GM19372 (cell line): ENCODE measurements at regions not wholly inside any gene's neighbourhood (a gene's known extent, or its start where the extent isn't known, plus 50 kb on each side); places are given as distances from the start of the nearest gene placed in this dataset.
"Not testable (repeated sequence)": the region's sequence is repeated elsewhere in the genome, so short reads cannot be mapped to it uniquely, and the experiment has no call there.

Experiments used
- ATAC-seq: cut with Tn5 transposase; IDR thresholded peaks from one replicate; pipeline ENCODE4 v1.9.1; 2021; ENCODE audit warnings: mild to moderate bottlenecking, low read depth, moderate library complexity; ENCODE audit not compliant: unreplicated experiment

DNA sequence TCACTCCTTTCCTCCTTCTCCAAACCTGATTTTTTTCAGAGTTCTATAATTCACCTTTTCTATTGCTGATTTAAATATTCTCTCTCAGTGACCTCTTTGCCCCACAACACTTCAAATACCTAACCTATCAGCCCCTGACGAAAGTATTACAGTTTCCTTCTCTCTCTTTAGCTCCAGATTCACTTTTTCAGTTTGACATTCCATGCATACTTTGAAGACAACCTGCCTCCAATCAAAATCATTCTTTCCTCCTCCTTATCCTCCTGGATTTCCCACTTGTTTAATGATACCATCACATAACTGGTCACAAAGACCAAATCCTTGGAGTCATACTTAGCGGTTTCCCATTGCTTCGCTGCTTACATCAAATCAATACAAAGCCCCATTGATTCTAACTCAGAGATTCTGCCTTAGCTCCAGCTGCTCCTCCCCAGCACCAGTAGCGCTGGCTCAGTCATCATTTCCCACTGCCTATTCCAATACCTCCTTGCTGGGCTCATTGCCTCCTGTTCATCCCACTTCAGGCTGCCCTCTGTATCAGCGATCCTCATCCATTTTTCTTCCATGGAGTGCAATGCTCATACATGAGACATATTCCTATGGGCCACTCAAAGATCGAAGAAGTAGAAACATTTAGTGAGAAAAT lies 240.1 kb downstream of the ZNF92 start:
- ATAC-seq, result not testable (repeated sequence)

DNA sequence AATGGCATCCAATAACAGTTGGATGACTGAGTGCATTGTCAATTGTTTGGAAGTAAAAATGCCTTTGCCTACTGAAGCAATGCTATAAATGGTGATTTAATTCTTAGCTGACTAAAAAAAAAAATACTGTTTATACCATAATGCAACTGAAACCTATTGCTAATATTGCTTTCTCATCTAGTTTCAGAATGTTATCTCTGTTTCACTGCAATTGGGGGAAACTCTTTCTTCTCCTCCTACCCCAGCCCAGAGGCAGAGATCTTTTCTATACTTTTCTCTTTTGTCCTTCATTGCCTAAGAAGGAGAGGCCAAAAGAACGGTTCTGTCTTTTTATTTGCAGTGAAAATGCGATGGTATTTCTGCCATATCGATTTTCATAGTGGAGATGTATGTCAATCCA lies 242.5 kb downstream of the ZNF92 start:
- not testable (repeated sequence) for ATAC-seq

DNA sequence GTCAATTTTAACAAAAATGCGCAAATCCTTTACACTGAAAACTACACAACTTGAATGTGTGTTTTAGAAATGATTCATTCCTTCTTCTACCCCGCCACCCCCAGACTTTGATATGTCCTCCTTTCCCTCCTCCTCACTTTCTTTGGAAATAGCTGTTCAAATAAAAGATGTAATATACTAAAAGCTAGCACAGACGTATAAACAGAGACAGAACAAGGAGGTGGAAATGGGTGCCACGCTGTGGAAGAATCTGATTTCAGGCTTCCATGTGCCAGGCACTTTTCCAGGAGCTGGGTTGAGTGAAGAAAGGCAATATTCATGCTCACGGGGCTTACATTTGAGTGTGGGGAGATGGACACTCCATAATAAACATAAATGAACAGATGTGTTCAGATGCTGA lies 246.6 kb downstream of the ZNF92 start:
- not testable (repeated sequence) for ATAC-seq

DNA sequence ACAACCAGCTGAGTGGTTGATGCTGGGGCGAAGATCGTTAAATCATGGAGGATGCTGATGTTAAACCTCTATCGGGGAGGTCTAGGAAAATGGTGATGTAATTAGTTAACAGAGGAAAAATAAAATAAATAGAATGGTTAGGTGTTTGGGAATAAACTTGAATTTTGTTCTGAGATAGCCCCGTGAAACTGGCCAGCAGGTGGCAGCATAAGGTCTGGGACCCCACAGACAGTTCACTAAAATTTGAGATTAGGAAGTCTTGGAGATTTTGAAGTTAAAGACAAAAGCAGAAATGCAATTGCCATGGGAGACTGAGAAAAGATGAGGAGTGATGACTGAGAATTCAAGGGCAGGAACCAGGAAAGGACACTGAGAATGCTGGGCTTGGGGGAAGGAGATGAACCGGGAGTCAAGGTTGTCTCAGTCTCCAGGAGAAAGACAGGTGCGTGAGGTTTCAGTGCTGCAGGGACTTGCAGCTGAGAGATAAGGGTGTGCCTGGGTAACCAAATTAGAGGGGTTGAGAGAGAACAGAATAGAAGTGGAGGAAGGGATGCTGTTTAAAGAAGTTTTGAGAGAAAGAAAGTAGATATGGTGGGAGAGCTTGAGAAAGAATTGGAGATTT lies 248.0 kb downstream of the ZNF92 start:
- ATAC-seq, result not testable (repeated sequence)

DNA sequence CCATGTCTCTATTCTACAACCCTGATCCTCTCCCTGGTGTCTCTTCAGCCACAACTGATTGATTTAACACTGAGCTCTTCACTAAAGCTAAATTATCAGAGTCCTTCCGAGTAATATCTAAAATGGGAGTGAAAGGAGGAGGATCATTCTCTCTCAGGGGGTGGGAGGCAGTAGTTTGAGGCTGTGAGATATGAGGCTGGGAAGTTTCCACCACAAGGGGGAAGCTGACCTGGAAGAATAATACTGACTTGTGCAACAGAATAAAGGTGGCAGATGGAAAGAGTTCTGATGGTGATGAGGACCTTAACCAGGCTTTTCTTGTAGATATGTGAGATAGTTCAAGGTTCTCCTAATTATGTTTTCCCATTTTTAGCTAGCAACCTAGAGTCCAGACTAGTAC lies 241.6 kb upstream of the VKORC1L1 start:
- ATAC-seq, result not testable (repeated sequence)

DNA sequence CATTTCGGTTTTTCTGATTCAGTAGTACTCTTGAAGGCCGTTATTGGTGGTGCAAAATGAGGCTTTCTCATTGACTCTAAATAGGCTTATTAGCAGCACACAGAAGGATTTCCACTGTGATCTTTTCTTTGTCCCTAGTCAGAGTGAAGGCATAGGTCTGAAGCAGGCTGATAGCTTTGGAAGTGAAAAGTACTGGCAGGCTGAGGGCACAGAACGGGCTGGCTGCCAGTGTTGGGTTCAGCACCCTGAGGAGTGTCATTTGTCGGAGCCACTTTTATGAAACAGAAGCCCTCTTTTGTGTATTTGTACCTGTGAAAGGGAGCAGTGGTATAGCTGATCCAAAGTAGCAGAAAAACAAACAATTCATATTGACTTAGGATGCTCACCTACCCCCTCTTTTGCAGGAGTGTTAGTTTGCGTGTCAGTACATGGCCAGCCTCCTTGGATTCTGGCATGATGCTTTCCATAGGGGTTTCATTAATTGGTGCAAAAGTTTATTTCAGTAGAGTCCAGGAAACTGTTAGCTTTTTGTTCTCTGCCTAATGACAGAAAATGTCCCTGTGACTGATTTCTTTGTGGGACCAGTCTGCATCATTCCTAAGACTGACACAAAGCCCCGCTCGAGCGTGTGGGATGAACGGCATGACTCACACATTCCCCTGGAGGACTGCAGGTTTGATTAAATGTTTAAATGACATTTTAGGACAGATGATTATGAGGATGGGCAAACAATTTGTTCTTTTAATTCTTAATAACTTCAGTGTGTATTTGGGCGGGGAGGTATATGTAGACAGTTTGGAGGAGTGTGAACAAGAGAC lies 239.1 kb upstream of the VKORC1L1 start:
- not testable (repeated sequence) for ATAC-seq

DNA sequence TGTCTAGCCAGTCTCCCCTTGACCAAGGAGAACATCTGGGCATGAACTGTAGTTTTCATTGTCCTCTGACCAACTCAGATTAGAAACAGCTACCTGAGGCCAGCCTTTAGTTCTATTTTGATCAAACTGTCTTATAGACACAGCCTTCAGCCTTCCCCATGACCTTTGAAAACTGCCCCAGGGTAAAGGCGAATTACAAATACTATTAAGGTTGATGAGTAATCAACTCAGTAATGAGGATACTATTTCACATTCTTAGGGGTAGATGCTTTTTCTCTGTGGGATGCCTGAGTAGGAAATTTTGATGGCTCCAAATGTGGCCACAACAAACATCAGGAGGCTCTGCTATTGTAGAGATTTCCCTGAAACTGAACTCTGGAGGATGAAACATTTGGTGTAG lies 234.0 kb upstream of the VKORC1L1 start:
- ATAC-seq, result not testable (repeated sequence)

DNA sequence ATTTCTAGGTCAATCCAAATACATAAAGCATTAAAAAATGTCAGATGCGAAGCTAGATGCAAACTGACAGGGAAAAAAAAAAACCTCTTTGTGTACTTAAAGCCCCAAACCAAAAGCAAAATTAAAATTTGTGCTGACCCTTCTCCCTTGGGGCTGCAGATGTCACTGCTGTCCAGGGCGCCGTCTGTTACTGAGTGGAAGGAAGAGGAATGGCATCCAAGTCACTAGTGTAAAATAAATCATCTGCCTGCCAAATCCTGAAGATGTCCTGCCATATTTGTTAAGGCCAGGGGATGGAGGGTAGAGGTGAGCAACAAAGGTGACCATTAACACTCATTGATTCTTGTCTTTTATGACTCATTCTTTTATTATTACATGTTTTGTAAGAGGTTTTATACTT lies 233.2 kb upstream of the VKORC1L1 start:
- ATAC-seq, result not testable (repeated sequence)

DNA sequence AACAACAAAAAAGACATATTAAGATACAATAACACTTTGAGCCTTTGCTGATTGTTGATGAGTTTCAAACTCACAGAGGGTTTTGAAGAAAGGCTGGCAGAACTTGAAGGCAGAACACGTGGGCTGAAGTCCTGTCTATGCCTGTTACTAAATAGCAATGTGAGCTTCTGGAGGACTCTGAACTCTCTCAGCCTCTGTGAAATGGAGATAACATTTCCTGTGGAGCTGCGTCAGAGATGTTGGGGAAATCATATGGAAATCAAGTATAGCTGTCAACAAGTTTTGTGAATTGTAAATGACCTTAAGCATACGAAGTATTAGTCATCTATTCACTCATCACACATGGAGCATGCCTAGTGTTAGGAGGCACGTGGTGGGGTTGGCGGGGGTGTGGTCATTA lies 229.4 kb upstream of the VKORC1L1 start:
- not testable (repeated sequence) for ATAC-seq

DNA sequence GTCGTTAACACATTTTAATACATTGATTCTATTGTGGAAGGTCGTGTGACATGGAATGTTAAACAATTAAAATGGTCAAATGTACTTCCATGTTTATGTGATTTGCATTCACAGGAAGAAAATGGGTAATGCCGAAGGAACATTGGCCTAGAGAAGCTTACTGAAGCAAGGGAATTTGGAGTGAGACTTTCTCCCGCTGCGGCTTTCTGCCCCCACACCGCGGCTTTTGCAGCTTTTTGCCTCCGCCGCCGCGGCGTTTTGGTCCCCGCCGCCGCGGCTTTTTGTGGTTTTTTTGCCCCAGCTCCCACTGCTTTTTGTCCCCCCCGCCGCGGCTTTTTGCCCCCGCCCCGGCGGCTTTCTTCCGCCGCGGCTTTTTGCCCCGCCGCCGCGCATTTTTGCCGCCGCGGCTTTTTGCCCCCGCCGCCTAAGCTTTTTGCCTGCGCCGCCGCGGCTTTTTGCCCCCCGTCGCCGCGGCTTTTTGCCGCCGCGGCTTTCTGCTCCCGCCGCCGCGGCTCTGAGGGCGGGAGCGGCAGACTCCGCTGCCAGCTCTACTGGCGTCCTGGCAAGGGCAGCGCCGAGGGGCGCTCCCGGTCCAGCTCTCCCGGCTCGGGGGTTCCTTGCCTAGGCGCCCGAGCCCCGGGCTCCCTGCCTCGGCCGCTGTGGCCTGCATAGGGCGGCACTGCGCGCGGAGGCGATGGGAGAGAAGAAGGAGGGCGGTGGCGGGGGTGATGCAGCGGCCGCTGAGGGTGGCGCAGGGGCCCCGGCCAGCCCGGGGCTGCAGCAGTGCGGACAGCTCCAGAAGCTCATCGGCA lies 225.5 kb upstream of the VKORC1L1 start:
- not testable (repeated sequence) for ATAC-seq

DNA sequence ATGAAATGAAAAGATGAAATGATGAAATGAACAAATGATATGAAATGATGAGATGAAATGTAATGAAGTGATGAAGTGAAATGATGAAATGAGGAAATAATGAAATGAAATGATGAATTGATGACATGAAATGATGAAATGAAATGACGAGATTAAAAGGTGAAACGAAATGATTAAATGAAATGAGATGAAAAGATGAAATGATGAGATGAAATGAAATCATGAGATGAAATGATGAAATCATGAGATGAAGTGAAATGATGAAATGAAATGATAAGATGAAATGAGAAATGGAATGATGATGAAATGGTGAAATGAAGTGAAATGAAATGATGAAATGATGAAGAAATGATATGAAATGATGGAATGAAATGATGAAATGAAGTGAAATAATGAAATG lies 221.7 kb upstream of the VKORC1L1 start:
- ATAC-seq, result not testable (repeated sequence)

DNA sequence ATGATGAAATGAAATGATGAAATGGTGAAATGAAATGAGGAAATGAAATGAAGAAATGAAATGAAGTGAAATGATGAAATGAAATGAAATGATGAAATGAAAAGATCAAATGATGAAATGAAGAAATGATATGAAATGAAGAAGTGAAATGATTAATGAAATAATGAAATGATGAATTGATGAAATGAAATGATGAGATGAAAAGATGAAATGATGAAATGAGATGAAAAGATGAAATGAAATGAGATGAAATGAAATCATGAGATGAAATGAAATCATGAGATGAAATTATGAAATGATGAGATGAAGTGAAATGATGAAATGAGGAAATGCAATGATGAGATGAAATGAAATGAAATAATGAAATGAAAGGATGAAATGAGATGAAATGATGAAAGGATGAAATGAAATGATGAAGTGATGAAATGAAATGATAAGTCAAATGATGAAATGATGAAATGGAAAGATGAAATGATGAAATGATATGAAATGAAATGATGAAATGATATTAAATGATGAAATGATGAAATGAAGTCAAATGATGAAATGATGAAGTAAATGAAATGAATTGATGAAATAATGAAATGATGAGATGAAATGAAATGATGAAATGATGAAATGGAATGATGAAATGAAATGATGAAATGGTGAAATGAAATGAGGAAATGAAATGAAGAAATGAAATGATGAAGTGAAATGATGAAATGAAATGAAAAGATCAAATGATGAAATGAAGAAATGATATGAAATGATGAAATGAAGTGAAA lies 220.9 kb upstream of the VKORC1L1 start:
- ATAC-seq, result not testable (repeated sequence)

DNA sequence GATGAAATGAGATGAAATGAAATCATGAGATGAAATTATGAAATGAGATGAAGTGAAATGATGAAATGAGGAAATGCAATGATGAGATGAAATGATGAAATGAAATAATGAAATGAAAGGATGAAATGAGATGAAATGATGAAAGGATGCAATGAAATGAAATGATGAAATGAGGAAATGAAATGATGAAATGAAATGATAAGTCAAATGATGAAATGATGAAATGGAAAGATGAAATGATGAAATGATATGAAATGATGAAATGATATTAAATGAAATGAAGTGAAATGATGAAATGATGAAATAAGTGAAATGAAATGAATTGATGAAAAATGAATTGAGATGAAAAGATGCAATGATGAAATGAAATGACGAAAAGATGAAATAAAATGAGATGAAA lies 220.2 kb upstream of the VKORC1L1 start:
- not testable (repeated sequence) for ATAC-seq

DNA sequence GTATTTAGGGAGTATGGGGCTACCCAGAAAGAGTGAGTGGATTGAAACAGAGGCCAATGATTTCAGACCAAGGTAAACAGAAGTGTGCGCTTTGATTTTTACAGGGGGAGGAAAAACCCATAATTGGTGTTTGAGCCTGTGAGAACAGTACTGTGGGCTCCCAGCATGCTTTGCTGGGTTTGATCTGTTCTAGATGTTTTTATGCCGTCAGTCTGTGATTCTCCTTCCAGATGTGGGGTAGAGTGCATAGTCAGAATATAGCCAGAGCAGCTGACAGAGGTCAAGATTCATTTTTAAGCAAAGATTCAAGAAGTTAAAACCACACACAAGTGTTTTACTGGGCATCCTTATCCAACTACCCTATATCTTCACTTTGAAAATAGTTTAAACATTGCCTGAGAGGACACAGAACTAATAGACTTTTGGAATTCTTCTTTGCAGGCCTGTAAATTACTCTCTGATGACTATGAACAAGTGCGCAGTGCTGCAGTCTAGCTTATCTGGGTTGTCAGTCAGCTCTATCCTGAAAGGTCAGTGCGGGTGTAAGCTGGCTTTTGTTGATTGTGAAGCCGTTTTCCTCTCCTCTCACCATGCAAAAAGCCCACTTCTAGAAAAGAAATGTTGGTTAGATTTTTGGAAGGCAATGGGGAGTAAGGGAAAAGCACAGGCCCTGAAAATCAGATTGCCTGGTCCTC lies 216.2 kb upstream of the VKORC1L1 start:
- ATAC-seq, result not testable (repeated sequence)

DNA sequence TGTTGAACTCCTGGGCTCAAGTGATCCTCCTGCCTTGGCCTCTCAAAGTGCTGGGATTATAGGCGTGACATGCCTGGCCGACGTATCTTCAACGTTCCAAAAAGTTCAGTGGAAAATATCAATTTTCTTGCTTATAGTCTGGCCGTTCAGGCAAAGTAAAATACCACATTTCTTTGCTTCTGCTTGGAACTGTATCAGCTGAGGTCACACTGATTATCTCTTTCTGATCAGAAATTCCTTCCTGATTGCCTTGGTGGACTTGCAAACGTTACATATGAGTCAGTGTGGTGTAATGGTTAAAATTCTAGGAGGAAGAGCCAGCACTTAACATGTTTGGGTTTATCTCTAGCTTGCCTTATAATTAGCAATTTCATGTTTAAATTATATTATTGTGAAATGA lies 189.5 kb upstream of the VKORC1L1 start:
- not testable (repeated sequence) for ATAC-seq

DNA sequence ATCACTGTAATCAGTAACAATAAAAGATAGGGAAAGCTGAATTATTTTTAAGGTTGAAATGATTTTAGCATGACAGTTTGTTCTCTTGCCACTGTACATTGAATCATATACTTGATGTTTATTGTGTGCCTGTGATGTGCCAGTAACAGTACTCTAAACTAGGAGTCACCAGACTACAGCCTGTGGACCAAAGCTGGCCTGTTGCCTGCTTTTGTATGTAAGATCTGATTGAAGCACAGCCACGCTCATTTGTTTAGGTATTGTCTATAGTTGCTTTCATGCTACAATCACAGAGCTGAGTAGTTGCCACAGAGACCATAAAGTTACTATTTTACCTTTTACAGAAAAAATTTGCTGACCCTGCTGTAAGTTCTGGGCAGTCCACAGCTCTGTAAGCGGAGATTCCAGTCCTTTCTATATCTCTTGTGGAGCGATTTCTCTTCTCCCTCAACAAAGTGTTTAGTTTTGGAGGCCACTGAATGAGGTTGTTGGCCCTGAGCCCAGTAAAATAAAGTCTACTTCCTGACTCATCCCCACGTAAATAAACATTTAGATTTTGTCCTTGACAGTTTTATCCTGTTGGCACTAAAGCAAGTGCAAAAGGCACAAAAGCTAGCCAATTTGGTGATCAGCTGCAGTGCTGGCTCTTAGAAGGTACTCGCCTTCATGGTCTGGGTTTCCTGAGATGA lies 173.7 kb upstream of the VKORC1L1 start:
- ATAC-seq, result not testable (repeated sequence)

DNA sequence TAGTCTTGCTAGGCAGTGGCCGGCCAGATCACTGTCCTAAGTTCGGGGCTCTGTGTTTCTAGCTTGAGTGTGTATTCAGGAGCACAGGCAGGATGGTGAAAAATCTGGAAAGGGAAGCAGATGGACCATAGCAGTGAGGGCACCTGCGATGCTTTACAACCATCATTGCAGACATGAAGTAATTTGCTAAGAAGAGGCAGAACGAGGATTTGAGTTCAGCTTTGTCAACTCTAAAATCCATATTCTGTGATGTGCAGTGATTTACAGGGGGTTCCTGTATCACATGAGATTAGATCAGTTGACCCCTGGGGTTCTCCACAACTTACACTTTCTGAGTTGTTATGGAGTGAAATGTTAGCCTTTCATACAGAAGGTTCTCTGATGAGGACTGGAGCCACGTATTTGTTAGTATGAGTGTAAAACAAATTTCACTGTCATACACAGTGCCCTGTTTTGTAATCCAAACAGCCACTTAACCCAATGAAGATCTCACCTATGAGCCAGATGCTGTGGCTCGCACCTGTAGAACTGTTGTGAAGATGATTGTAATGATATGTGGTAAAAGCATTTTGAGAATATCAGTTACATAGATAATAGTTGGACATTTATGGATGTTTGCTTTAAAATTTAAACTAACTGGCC lies 173.0 kb upstream of the VKORC1L1 start:
- ATAC-seq, result not testable (repeated sequence)

DNA sequence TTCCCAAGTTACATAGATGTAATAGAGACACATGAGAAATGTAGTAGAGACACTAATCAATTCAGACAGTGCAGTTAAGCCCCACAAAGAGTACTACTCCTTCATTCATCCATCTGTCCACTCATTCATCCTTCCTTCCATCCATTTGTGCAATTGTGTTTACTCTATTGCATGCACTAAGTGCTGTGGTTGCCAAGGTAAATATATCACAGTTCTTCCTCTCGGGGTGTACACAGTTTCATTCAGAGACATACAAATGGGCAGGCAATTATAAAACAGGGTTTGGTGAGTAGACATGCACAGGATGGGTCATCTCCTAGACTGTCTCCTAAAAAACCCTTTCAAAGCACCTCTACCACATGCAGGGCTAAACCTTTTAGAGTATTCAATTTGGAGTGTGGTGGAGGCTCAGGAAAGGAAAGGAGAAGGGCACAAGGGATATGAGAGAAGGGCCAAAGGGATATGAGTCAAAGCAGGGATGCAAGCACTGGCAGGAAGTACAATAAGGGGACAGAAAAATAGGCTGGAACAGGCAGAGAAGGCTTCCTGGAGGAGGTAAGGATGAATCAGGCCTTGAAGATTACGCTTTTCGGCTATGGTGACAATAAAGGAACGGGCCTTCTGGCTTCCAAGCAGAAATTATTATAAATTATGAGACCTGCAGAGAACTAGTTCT lies 153.6 kb upstream of the VKORC1L1 start:
- not testable (repeated sequence) for ATAC-seq
